ENCODE measurements at regions not wholly inside any gene's neighbourhood (a gene's known extent, or its start where the extent isn't known, plus 50 kb on each side); places are given as distances from the start of the nearest gene placed in this dataset.
"Not testable (repeated sequence)": the region's sequence is repeated elsewhere in the genome, so short reads cannot be mapped to it uniquely, and the experiment has no call there.

- DNase-seq: no peak
Observed at GRCh38 chr11:106306942-106307341, 229.5 kb downstream of the AASDHPPT start.

GRCh38 chr11:106309070-106309684 is 231.7 kb downstream of the AASDHPPT start:
- Histone ChIP-seq H3K4me3 (no peak overlapping the region), H3K36me3 (no peaks in the 10 kb centered on the region), H3K27me3 (no peaks in the 10 kb centered on the region), H3K4me1 (no peaks in the 10 kb centered on the region), H3K27ac (no peak overlapping the region), H3K9me3 (no peaks in the 10 kb centered on the region)
- no peak for DNase-seq
- TF ChIP-seq POLR2A (IDR thresholded peaks at IDR 0.05) (no peak), CTCF (IDR thresholded peaks at IDR 0.05) (no peak)

More at GRCh38 chr11:106306942-106307341, 229.5 kb downstream of the AASDHPPT start:
- Histone ChIP-seq H3K4me1 (no peaks in the 10 kb centered on the region), H3K27me3 (no peaks in the 10 kb centered on the region), H3K36me3 (no peaks in the 10 kb centered on the region), H3K9me3 (no peaks in the 10 kb centered on the region), H3K27ac (no peak overlapping the region), H3K4me3 (no peak overlapping the region)
- TF ChIP-seq POLR2A (IDR thresholded peaks at IDR 0.05) (no peak), CTCF (IDR thresholded peaks at IDR 0.05) (no peak)

GRCh38 chr11:106311531-106312230 is 234.2 kb downstream of the AASDHPPT start:
- no peaks in the 10 kb centered on the region for H3K4me1 ChIP-seq
- no peaks in the 10 kb centered on the region for H3K27me3 ChIP-seq
- TF ChIP-seq POLR2A (IDR thresholded peaks at IDR 0.05) (no peak), CTCF (IDR thresholded peaks at IDR 0.05) (no peak)
- no peaks in the 10 kb centered on the region for H3K9me3 ChIP-seq
- H3K27ac ChIP-seq: no peak overlapping the region
- H3K4me3 ChIP-seq: no peak overlapping the region
- no peak for DNase-seq
- no peaks in the 10 kb centered on the region for H3K36me3 ChIP-seq

- not testable (repeated sequence) for H3K9me3 ChIP-seq, H3K4me3 ChIP-seq, H3K27me3 ChIP-seq, H3K36me3 ChIP-seq, H3K27ac ChIP-seq, DNase-seq, H3K4me1 ChIP-seq
Observed at GRCh38 chr11:106317208-106317773, 239.8 kb downstream of the AASDHPPT start.

GRCh38 chr11:106321601-106322000 is 244.1 kb downstream of the AASDHPPT start:
- no peaks in the 10 kb centered on the region for H3K9me3 ChIP-seq
- H3K4me1 ChIP-seq: no peaks in the 10 kb centered on the region
- no peaks in the 10 kb centered on the region for H3K36me3 ChIP-seq
- H3K4me3 ChIP-seq: no peak overlapping the region
- H3K27me3 ChIP-seq: no peaks in the 10 kb centered on the region
- DNase-seq: no peak
- H3K27ac ChIP-seq: no peak overlapping the region
- no peak for TF ChIP-seq CTCF (IDR thresholded peaks at IDR 0.05)
- TF ChIP-seq POLR2A (IDR thresholded peaks at IDR 0.05): no peak

GRCh38 chr11:106322106-106322505 is 244.6 kb downstream of the AASDHPPT start:
- TF ChIP-seq POLR2A (IDR thresholded peaks at IDR 0.05): no peak
- TF ChIP-seq CTCF (IDR thresholded peaks at IDR 0.05): no peak
- DNase-seq: no peak
- no peaks in the 10 kb centered on the region for H3K27me3 ChIP-seq

More at GRCh38 chr11:106322106-106322505, 244.6 kb downstream of the AASDHPPT start:
- no peak overlapping the region for H3K4me3 ChIP-seq
- no peaks in the 10 kb centered on the region for H3K9me3 ChIP-seq
- H3K36me3 ChIP-seq: no peaks in the 10 kb centered on the region
- no peaks in the 10 kb centered on the region for H3K4me1 ChIP-seq
- no peak overlapping the region for H3K27ac ChIP-seq
